Neural crest cell (in vitro differentiated cells): ENCODE measurements at regions not wholly inside any gene's neighbourhood (a gene's known extent, or its start where the extent isn't known, plus 50 kb on each side); places are given as distances from the start of the nearest gene placed in this dataset.

Source experiments
- DNase-seq: peaks from one replicate; pipeline ENCODE4 v3.0.0; 2021; ENCODE audit warnings: low read depth, mixed read lengths, low spot score
- H3K27ac Mint-ChIP-seq: one replicate; pipeline ENCODE4 v1.8.0; 2021; ENCODE audit warnings: mild to moderate bottlenecking, mixed read lengths; ENCODE audit not compliant: unreplicated experiment
- H3K27me3 Mint-ChIP-seq: 2 replicates; pipeline ENCODE4 v1.8.0; 2021; ENCODE audit warnings: low read depth, mild to moderate bottlenecking, mixed read lengths
- H3K36me3 Mint-ChIP-seq: 2 replicates; pipeline ENCODE4 v1.8.0; 2021; ENCODE audit warnings: low read depth, mild to moderate bottlenecking, mixed read lengths
- H3K4me1 Mint-ChIP-seq: 2 replicates; pipeline ENCODE4 v1.8.0; 2021; ENCODE audit warnings: mixed read lengths
- H3K4me3 Mint-ChIP-seq: one replicate; pipeline ENCODE4 v1.8.0; 2021; ENCODE audit warnings: mild to moderate bottlenecking, mixed read lengths
- H3K9me3 Mint-ChIP-seq: 2 replicates; pipeline ENCODE4 v1.8.0; 2021; ENCODE audit warnings: mixed read lengths
- CTCF ChIP-seq: fragments of 200-600 bp; sonication (generic); conservative IDR thresholded peaks from 2 replicates; pipeline ENCODE4 v1.5.0; 2021; ENCODE audit warnings: antibody characterized with exemption, mild to moderate bottlenecking

GRCh38 chr6:43949551-43949991 is 177.7 kb downstream of the MRPL14 start:
- no peak for DNase-seq
- H3K27me3 Mint-ChIP-seq: no peaks in the 10 kb centered on the region
- no peaks in the 10 kb centered on the region for H3K36me3 Mint-ChIP-seq
- H3K9me3 Mint-ChIP-seq: peaks cover 3% of the 10 kb centered on the region
- peaks cover 19% of the 10 kb centered on the region for H3K4me1 Mint-ChIP-seq
- H3K27ac Mint-ChIP-seq: no peak overlapping the region
- no peak overlapping the region for H3K4me3 Mint-ChIP-seq
- TF ChIP-seq CTCF: no peak

DNA sequence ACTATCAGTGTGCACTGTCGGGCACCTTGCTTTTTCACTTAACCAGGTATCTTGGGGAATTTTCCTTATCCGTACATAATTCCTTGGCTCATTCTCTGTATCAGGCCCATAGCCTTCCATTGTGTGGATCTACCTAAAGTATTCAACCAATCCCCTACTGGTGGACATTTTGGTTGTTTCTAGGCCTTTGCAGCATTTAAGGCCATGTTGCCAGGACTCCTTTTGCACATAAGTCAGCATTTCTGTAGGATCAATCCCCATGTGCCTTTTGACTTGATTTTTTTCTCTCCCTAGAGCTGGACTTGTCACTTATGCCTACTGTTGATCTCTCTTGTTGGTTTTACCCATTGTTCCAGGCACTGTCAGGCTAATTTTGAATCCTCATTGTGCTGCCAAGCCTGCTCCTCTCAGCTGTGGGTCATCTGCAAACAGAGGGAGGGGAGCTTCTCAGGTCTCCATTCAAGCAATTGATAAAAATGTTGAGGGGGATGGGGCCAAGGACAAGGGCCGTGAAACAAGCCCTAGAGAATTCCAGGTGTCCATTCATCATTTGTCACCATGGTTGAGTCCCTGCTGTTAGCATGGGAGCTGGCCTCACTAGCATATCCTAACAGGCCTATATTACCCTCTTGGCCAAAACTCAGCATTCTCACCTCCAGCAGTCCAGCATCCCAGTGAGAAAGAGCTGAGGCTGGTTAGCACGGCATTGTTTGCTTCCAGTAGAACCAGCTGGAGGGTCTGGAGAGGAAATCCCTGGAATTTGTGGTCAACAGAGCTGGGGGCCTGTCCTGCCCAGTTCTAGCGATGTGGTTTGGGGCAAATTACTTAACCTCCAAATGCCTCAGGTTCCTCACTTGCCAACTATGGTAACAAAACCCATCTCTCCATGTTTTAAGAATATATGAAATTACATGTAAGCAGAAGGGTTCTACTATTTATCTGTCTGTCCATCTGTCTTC is 178.4 kb downstream of the MRPL14 start:
- peaks cover 17% of the 10 kb centered on the region for H3K4me1 Mint-ChIP-seq
- no peaks in the 10 kb centered on the region for H3K27me3 Mint-ChIP-seq
- H3K9me3 Mint-ChIP-seq: peaks cover 6% of the 10 kb centered on the region
- no peak for TF ChIP-seq CTCF
- no peak overlapping the region for H3K27ac Mint-ChIP-seq
- no peaks in the 10 kb centered on the region for H3K36me3 Mint-ChIP-seq
- H3K4me3 Mint-ChIP-seq: no peak overlapping the region
- no peak for DNase-seq

DNA sequence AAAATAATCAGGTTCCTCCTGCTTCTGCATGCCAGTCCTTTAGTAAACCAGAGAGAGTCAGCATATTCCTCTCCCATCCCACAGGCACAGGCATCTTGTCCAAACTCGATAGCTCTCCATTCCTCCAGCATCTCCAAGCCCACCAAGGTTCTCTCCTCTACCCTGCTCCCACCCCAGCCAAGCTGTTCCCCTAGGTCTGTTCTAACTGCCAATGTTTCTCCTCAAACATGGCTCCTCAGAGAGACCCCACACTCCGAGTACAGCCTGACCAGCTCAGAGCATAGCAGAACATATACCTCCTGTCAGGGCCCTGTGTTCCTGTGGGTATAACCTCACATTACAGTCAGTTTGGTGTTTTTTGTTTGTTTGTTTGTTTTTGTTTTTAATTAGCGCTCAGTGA is 177.8 kb downstream of the VEGFA start:
- H3K27ac Mint-ChIP-seq: no peak overlapping the region
- DNase-seq: no peak
- H3K4me1 Mint-ChIP-seq: peaks cover 7% of the 10 kb centered on the region
- H3K4me3 Mint-ChIP-seq: no peak overlapping the region
- H3K27me3 Mint-ChIP-seq: no peaks in the 10 kb centered on the region
- H3K36me3 Mint-ChIP-seq: no peaks in the 10 kb centered on the region
- H3K9me3 Mint-ChIP-seq: peaks cover 6% of the 10 kb centered on the region
- TF ChIP-seq CTCF: no peak

DNA sequence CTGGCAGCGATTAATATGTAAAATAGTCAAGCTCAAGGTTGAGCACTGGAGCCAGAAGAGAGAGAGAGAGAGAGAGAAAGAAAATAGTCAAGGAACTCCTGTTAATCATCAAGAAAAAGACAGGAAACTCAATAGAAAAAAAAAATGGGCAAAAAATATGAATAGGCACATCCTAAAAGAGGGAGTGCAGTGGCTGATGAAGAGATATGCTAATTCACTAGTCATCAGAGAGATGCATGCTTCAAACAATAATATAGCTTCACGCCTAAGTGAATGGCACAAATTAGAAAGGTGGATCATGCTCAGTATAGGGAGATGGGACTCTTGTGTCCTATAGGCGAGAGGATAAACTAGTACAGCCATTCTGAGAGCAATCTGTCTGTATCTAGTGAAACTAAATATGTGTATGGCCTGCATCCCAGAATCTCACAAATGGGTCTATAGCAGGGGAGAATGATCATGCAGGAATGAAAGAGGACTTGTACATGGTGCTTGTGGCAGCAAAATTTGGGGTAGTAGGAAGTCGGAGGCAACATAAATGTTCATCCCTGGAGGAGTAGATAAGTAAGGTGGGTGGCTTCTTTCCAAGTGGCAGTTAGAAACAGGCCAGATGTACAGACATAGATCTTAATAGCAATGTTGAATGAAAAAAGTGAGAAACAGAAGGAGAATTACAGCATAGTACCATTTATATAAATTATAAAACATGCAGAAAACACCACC is 176.8 kb downstream of the VEGFA start:
- TF ChIP-seq CTCF: no peak
- no peak overlapping the region for H3K4me3 Mint-ChIP-seq
- H3K27ac Mint-ChIP-seq: no peak overlapping the region
- peaks cover 9% of the 10 kb centered on the region for H3K4me1 Mint-ChIP-seq
- H3K9me3 Mint-ChIP-seq: peaks cover 6% of the 10 kb centered on the region
- H3K27me3 Mint-ChIP-seq: no peaks in the 10 kb centered on the region
- H3K36me3 Mint-ChIP-seq: no peaks in the 10 kb centered on the region
- DNase-seq: no peak

DNA sequence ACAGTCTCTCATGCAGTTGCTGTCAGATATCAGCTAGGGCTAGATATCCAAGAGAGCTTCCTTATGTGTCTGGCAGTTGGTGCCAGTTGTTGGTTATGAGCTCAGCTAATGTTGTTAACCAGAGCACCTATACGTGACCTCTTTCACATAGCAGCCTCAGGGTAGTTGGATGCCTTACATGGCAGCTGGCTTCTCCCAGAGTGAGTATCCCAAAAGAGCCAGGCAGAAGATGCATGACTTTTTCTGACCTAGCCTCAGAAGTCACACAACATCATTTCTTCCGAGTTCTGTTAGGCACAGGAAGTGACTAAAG is 175.7 kb downstream of the VEGFA start:
- Mint-ChIP-seq H3K27me3 (no peaks in the 10 kb centered on the region), H3K4me3 (no peak overlapping the region), H3K9me3 (peaks cover 6% of the 10 kb centered on the region), H3K36me3 (no peaks in the 10 kb centered on the region), H3K27ac (no peak overlapping the region), H3K4me1 (peaks cover 8% of the 10 kb centered on the region)
- TF ChIP-seq CTCF: no peak
- DNase-seq: no peak
